Eye (tissue), 1 donor: ENCODE measurements at regions not wholly inside any gene's neighbourhood (a gene's known extent, or its start where the extent isn't known, plus 50 kb on each side); places are given as distances from the start of the nearest gene placed in this dataset.

Experiments
- DNase-seq: peaks from one replicate; pipeline ENCODE4 v3.0.0-alpha.2; 2015

DNA sequence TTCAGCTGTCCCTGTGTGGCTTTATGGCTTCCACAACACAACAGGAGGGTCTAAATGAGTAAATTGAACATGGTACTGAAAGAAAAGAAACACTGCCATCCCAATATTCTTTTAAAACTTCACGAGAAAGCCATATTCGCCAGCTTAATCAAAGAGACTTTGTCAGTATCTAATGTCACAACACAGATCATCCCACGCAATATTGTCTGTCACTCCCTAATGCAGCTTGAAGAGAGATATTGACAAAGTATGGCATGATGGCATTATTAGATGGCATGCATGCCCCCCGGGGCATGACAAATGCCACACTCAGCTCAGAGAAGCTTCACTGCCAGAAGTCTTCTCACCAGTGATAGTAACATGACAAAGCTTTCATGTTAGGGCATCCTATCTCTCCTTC lies 197.8 kb downstream of the TTC8 start:
- DNase-seq = no peak

DNA sequence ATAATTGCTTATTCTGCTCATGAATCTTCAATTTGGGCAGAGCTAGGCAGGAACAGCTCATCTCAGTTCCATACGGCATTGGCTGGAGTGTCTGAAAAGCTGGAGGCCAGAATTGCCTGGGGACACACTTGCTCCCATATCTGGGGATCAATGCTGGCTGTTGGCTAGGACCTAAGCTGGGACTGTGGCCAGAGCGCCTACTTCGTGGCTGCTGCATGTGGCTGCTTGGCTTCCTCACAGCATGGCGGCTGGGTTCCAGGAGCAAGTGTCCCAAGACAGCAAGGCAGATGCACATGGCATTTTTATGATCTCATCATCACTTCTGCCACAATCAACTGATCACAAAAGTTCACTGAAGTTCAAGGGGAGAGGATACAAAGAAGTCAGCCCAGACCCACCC lies 200.2 kb downstream of the TTC8 start:
- no peak for DNase-seq

DNA sequence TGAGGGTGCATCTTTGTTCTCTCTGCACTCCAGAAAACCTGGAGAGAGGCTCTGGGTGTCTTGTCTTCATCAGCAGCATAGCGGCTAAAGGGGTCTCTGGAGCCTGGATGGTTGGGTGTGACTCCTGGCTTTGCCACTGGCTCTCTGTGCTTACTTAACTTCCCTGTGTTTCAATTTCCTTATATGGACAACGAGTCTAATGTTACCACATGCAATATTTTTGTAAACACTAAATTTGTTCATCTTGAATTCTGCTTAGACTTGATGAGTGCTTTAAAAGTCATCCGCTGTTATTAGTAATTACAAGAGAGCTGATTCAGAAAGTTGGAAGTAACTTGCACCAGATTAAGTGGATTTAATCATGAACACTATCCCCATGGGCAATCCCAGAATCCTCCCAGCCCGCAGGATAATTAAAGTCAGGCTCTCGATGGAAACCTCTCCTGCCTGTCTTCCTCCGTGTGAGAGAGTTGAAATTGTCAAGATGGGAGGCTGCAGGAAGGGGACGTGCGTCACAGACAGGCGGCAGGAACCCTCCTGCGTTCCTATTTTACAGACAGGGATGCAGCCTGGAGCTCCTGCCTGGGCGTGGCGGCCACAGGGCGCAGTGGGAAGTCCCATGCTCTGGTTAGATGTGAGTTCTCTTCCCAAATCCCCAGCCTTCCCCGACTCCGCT lies 201.2 kb downstream of the TTC8 start:
- DNase-seq = peak; percentile 60

DNA sequence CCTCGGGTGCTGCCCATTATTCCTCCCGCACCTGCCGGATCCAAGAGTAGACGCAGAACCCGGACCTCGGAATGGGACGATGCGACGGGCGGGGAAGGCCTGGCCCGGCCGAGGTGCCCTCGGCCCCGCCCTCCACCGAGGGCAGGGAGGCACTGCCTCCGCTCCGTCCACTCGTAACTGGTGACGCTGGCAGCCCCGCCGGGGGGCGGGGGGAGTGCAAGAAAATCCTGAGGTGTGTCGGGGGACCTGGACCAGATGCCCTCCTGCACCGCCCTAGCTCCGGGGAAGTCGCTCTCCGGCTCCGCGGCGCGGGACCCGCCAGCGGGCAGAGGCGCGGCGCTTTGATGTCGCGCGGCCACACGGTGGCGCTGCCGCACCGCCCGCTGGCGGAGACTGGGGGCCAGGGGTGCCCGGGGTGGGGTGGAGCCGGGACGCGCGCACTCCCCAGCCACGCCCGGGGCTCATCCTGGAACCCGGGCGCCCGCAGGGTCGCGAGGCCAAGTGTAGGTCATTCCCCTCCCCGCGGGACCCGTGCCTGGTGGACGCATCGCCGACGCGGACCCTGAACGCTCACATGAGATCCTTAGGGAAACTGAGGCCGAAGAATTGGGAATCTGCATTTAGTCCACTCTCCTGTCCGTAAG lies 202.8 kb downstream of the TTC8 start:
- peak; percentile 84 for DNase-seq

DNA sequence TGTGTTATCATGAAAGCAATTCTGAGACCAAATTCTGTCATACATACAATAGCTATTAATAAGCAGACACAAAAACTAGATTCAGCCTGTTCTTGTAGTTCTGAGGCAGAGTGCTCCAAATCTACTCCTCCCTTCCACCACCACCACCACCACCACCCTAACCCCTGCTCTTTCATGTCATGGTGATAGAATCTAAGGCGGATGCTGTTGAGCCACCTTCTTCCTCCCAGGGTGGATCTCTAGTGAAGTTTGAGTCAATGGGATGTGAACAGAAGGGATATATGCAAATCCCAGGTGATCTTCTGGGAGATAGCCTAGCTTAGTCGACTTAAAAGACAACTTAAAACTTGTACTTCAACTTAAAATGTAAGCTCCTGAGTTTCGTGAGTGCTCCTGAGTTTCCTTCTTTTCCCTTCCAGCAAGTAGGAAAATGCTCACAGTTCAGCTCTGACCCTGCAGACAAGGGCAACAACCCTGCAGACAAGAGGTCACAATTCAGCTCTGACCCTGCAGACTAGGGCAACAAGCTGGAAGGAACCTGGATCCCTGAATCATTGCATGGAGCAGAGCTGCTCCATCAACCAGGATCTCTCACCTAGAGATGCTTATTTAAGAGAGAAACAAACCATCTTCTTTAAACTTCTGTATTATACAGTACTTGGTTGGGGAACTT lies 204.1 kb downstream of the TTC8 start:
- DNase-seq = no peak

DNA sequence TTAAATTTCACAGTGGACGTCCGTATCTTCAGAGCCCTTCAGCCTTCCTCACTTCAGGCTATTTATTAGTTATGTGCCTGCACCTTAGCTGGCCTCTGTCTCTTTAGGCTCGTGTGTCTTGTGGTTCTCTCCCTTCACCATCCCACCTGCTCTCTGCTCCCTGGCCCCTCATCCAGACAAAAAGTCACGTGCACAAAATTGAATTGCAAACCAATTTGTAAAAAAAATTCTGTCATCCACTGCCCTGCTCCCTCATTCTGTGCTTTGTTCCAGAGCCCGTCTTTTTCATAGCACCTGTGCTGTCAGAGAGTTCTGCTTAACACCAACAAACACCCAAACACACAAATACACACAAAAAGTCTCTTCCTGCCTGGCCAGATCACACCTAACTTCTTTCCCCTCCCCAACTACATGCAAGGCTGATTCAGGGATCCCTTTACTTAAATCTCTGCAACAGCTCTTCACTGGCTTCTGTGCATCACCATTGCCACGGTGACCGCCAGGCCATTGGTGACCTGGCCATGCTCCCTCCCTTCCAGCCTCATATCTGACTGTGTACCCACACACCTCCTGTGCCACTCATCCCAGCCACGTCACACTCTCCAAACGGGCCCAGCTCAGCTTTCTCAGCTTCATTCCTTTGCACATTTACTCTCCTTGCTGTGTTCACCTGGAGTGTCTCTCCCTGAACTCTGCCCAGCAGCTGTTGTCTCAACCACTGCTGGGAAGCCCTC lies 205.7 kb downstream of the TTC8 start:
- no peak for DNase-seq

DNA sequence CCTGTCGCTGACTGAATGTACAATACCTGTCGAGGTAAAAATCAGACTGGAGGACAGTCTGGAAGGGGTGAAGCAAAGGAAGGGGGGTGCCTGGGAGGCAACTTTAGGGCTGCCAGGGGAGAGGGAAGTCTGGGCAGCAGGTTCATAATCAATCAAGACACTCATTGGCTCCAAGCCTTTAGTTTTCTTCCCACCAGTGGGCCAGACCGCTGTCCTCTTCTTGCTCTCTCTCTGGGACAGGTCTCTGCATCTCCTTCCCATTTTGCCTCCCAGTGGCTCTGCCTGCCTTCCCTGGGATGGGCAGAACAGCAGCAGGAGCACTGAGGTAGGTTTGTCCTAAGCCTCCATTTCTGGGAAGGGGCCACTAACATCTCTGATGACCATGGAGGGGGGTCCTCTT lies 206.5 kb downstream of the TTC8 start:
- DNase-seq = no peak

DNA sequence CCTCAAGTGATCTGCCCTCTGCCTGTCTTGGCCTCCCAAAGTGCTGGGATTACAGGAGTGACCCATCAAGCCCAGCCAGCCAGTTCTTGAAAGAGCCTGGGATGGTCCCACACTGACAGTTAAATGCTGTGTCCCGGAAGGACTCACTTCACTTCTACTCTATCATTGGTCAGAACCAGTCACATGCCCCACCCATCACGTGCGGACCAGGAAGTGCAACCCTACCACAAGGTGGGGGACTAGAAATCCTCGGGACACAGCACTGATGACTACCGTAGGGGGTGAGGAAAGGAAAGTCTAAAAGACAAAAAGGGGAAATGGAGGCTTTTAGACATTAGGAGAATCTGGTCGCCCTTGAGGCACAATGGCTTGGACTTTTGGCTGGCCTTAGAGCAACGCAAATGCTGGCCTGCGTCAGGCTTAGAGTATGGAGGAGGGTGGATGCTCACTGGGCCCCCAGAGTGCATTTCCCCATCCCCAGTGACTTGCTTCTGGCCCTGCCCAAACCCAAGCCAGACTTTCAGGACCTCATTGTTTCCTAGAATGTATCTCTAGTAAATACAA lies 207.7 kb downstream of the TTC8 start:
- no peak for DNase-seq

DNA sequence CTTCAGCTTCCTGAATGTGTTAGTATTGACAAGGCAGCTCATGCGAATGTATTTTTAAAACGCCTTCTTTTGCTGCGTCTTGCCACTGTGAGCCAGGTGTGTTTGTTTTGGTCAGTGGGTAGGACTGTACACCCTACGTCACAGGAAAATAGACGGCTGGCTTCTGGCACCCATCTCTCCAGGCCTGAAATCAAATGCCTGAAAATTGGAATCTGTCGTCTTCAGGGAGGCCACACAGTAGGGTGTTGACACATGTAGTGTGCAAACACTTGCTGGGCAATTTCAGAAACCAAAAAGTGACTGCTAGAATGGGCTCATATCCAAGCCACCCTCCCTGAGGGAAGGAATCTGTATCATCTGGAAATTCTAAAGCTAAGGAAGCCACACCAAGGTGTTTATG lies 209.3 kb downstream of the TTC8 start:
- DNase-seq = no peak

DNA sequence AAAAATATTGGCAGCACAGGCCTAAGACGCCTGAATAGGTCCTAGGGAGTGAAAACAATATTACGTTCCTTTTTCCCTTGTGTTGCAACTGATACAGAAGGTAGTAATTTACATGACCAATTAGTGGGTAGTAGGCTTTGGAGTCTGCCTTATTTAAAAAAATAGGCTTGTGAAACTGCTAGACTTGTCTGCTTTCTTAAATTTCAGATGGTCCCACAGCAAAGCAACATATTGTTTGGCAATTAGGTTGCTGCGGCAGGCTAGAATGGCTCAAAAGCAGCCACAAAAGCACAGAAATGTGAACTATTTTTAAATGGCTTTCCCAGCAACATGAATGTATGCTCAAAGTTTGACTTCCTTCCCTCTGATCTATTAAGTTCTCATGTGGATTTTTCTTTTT lies 211.9 kb downstream of the TTC8 start:
- no peak for DNase-seq

DNA sequence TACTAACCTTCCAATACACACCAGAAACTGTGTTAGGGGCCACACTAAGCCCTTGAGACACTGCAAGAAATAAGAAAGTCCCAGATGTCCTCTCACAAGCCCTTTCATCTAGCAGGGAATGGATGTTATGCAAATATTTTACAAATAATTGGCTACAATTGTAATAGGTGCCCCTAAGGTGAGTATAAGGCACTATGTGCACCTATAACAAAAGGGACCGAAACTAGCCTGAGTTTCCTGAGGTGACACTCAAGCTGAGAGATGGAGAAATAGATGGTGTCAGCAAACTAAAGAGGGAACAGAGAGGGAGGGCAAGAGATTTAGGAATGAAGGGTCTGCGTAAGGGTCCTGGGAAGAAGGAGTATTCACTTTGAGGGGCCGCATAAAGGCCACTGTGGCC lies 212.6 kb downstream of the TTC8 start:
- DNase-seq = no peak

DNA sequence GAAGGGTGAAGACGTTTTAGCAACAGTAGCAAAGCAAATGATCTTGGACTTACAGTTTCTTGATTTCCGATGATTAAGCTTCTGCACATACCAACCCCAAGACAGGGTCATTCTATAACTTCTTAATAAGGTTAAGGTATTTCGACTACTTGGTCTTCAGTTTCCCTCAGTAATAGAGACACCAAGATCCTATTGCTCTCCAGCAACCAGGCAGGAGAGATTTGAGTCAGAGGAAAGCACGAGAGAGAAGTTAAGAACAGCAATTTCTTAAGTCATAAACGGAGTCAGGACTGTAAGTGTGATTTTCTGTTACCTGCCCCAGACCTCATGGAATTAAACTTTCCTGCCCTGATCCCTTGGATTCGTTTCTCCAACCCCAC lies 215.6 kb downstream of the TTC8 start:
- DNase-seq = no peak

DNA sequence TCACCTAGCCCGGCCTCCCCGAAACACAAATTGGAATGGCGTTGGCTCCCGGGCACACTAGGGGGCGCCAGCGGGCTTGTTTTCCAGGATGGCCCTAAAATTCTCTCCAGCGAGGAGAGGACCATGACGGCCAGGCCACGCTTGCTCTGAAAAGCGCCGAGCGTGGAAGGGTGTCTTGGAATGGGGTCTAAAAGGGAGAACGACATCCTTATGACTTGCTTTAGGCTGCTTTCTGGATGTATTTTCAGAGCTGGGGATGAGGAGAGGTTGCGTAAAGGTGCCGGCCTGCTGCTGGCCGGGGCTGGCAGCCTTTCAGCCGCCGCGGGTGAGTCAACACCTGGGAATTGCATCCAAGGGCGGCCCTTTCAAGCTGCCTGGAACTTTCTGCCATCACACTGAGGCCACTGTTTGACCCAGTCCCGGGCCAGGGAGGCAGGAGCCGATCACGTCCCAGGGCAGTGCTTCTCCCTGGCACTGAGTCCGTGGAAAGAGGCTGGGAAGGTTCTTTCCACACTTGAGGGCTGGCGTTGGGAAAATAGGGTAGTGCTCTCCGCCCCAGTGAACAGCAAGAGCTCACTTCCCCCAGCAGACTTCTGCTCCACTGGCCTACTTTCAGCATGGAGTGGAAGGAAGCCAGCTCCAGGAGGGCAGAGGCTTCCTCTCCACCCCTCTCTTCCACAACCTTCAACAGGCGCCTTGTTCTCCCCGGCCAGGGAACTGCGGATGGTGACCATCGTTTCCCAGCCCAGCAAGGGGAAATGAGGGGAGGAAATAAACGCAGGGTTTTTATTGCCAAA lies 216.2 kb downstream of the TTC8 start:
- peak; percentile 96 for DNase-seq

DNA sequence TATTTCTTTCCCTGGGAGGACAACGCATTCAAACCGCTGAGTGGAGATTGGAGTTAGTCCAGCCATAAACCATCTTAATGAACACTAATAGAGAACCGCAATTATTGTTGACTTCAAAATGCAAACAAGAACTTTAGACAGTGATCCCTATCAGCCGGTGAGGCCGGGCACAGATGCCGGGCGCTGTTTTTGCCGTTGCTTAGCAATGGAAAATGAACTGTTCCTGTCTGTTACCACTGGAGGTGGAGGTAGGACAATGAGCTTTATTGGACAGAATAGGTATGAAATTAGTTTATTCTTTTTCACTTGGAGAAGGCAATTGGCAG lies 216.8 kb downstream of the TTC8 start:
- DNase-seq = no peak

DNA sequence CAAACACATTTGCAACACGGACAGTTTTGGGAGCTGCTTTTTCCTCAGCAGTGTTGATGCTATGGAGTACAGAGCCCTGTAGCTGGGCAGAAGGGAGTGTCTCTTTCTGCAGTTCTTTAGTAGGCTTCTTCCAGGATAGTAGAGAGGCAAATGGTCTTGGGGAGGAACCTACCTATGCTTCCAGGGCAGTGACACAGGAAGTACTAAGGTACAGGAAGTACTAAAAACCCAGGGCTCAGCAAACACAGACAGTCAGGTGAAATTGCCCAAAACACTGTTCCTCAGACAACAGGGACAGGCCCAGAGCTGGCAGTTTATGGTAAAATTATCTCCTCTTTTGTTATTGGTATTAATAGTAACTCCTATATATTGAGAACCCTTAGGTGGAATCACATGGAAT lies 217.6 kb downstream of the TTC8 start:
- no peak for DNase-seq

DNA sequence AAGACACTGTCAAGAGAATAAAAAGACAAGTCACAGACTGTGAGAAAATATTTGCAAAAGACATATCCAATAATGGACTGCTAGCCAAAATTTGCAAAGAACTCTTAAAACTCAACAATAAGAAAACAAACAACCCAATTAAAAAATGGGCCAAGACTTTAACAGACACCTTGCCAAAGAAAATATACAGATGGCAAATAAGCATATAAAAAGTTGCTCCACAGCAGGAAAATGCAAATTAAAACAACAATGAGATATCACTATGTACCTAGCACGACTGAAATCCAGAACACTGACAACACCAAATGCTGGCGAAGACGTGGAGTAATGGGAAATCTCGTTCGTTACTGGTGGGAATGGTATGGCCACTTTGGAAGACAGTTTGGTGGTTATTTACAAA lies 228.9 kb downstream of the TTC8 start:
- no peak for DNase-seq

DNA sequence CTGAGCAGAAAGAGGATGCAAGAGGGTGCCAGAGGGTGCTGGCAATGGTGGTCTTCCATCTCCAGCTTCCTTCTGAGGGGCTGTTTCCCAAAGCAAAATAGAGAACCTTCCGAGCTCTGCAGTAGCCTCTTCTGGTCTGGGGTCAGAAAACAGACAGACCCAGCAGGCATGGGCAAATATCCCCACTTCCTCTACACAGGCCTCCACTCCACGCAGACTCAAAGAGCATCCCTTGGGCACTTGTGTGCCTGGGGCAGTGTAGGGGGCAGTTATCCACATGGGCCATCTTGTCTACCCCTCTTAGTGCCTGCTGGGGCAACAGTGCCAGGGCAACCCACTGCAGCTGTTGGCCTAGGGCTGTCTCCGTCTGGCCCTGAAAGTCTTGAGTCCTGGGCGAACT lies 231.9 kb downstream of the TTC8 start:
- no peak for DNase-seq

DNA sequence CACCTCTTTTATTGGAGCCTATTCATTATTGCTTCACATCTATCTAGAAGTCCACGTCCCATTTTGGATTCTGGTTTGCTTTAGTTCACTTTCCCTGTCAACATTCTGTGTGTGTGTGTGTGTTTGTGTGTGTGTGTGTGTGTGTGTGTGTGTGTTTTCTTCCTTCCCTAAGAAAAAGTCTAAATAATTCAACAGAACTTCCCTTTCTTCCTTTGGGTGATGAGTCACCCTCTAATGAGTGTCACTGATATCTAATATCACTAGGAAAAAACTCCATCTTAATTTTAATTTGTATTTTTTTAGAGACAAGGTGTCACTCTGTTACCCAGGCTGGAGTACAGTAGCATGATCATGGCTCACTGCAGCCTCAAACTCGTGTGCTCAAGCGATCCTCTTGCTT lies 234.2 kb downstream of the TTC8 start:
- no peak for DNase-seq

DNA sequence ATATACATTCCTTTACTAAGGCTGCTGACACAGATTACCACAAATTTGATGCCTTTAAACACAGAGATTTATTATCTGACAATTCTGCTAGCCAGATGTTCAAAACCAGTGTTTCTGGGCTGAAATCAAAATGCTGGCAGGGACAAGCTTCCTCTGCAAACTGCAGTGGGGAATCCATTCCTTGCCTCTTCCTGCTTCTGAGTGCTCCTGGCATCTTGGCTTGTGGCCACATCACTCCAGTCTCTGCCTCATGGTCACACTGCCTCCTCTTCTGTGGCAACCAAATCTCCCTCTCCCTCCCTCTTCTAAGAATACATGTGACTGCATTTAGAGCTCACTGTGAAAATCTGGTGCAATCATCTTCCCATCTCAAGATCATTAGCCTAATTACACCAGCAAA lies 235.7 kb downstream of the TTC8 start:
- no peak for DNase-seq

DNA sequence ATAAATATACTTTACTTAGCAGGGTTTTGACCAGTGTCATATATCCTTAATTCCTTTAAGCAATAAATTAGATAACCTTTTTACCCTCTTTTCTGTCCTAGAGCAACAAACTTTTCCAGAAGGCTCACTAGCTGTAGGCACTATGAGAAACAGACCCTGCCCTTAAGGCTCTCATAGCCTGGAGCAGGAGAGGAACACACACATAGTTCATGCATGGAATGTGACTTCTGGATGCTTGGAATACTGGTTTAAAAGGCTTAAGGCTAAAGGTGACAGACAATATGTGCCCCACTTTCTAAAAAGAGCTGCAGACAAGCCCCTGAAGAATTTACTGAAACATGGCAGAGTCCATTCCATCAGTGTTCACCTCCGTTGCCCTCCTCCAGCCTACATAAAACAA lies 237.2 kb downstream of the TTC8 start:
- DNase-seq = no peak

DNA sequence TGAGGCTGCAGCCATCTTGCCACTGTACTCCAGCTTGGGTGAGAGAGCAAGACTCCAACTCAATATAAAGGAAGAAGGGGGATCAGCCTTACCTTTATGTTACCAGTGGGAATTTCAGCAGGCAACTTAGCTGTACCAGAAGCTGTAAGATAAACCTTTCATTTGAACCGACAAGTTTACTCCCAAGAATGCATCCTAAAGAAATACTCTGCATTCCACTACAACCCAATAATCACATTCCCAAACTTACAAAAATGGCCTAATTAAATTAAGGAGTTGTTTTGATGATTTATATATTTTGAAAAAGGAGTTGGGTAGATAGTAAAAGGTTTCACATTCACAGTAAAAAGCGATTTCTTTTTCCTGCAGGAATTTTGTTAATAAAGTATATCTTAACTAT lies 241.4 kb downstream of the TTC8 start:
- DNase-seq = no peak

DNA sequence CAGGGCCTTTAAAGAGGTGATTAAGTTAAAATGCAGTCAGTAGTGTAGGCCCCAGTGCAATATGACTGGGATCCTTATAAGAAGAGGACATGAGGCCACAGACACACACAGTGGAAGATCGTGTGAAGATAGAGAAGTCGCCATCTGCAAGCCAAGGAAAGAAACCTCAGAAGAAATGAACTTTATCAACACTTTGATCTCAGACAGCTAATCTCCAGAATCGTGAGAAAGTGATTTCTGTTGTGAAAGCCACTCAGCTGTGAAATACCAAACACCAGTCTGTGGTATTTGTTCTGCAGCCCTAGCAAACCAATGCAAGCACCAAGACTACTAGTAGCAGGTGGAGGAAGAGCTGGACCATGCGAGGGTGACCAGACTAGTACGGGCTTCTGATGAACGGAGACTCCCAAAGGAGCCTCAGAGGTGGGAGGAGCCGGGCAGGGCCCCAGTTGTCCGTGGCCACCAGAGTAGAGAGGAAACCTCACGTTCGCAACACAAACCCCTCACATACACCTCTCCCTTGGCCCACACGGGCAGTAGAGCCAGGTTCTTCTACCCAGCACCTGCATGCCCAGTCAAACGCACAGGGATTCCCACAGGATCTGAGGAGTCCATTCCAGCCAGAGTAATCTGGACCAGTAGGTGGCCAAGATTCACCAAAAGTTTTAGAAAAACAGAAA lies 243.0 kb downstream of the TTC8 start:
- DNase-seq = no peak
